NCI-H510A (cell line): ENCODE measurements at regions not wholly inside any gene's neighbourhood (a gene's known extent, or its start where the extent isn't known, plus 50 kb on each side); places are given as distances from the start of the nearest gene placed in this dataset.

ENCODE experiments used
- DNase-seq: peaks from one replicate; lab custom pipeline; 2025; lab: John Stamatoyannopoulos, UW

DNA sequence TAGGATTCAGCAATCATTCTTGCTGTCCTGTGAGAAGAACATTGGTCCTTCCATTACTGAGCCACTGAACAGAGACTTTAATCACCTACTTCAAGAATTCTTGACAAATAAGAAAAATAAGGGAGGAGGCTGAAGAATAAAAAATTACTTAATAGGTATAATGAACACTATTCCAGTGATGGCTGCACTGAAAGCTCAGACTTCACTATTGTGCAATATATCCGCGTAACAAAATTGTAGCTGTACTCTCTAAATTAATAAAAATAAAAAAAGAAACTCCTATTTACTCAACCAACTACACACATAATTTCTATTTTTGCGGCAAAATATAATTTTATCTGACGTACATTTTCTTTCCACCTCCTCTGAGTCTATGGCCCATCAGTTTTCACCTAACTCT is 2441.0 kb downstream of the PCDH7 start:
- no peak for DNase-seq

DNA sequence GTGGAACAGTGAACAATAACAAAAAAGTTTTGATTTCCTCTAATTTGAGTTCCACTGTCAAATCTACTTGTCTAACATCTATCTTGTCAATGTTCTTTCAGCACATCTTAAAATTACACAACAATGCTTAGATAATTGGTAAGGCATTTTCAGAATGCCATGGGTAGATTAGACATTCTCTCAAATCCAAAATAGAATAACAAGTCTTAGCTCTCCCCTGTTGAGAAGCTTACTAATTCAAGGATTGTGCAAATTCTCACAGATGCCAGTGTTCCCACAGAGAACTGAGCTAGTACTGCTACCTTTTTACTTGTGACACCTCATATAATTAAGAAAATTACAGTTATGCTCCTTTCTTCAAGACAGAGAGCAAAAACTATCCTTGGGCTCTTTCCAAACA is 2442.0 kb downstream of the PCDH7 start:
- no peak for DNase-seq

DNA sequence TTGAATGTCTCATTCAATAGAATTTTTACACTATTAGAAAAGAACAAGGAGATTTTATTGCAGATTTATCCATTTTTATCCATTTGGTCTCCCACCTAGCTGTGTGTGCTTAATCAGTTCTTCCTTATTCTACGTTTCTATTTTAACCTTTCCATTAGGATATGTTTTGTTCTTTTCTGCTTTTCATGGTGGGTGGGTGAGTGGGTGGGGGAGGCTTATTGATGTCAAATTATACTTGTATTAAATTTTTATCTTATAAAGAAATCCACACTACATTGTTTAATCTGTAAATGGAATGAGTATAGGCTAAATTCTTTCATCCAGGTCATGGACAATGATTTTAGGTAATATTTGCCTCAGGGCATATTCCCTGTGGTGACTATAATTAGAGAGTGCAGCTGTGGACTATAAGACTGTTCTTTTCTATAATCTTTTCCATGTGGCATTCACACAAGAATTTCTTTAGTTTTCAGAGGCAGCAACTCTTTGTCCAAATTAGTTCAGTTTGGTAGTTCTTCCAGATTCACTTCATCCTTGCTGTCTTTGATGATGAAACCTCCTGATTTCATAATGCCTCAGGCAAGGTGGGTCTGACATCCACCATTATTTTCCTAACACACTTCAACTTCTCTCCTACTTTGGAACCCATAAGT is 2451.8 kb downstream of the PCDH7 start:
- DNase-seq: no peak

DNA sequence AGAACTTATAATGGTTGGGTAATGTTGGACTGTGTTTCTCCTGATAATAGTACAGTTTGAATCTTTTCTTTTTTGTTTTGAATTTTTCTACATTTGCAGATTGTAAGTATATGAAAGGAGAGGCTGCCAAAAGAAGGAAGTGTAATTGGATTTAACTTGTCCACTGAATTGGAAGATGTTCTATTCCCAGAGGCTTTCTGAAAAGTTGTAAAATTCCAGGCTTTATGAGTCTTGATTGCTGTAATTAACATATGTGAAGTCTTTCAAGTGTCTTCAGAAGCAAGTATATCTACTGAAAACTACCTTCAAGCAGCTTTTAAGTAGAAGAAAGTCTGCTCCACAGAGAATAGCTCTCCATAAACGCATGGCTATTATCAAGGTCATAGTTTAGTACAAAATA is 2456.4 kb downstream of the PCDH7 start:
- no peak for DNase-seq

DNA sequence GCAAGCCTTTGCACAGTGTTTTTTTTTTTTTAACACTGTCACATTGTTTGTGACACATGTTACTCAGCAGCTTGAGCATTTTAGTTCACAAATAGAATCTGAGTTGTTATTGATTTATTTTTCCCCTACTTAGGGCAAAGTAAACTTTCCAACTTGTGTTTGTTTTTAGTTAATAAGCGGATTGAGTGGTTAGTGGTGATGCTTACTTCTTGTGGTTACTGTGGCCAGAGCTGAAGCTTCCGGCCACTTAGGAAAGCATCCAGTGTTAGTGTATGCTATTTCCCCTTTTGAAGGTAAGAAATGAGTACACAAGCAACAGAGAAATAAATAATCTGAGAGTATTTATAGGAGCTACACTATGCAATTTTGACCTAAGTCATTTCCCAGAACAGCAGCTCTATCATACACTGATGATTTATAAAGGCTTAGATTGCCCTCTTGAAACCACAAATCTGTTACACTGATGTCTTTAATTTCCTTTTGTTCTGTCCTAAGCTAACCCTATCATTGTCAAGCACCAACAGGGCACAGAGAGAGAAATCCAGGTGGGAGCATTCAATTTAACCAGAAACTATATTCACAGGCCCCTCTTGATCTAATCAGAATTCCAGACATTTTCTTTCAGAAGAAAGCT is 2464.6 kb downstream of the PCDH7 start:
- peak; percentile 12 for DNase-seq

- DNase-seq: no peak
Observed at GRCh38 chr4:33187035-33187434, 2466.9 kb downstream of the PCDH7 start.

DNA sequence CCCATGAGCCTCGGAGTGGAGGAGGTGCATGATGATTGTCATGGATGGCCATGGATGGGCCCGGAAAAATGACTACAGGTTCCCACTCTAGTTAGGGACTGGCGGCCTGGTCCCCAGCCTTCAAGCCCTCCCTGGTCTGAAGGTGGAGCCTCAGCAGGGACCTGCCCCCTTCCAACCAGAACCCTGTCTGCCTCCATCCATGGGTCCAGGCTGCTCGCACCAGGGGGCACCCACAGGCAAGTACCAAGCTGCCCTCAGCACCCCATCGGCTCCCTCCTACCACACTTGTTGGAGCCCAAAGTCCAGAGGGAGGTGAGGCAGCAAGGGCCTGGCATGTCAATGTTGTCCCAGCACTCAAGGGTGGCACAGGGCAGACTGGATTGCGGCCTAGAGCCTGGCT is 2468.6 kb downstream of the PCDH7 start:
- DNase-seq: no peak

DNA sequence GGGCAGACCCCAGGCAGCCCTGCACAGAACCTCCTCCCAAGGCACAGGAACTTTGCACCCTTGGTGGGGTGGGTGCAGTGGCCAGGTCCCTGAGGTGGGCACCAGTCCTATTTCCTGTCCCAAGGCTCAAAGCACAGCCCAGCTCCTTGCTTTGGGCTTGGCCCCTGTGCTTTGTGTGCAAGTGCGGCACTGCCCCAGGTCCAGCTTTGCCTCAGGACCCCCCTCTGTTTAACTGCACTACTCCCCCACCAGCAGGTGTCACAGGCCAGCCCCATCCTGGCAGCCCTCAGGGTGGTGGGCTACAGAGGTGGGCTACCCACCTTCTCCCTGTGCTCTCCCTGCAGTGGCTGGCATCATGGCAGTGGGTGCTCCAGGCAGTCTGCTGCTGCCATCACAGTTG is 2469.0 kb downstream of the PCDH7 start:
- DNase-seq: no peak

DNA sequence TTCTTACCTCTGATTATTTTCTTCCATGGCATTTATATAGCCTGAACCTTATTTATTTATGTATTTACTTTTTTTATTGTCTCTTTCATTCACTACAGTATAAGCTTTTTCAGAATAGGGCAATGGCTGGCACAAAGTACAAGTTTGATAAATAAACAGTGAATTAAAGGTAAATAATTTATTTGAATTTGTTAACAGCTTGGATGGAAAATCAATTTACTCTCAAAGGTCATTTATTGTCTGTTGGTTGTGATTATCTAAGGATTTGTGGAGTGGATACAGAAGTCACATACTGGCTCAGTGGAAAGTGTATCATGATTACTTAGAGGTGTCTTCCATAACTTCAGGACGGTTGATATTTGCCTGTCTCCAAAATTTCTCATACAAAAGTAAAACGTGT is 2472.9 kb downstream of the PCDH7 start:
- DNase-seq: no peak

DNA sequence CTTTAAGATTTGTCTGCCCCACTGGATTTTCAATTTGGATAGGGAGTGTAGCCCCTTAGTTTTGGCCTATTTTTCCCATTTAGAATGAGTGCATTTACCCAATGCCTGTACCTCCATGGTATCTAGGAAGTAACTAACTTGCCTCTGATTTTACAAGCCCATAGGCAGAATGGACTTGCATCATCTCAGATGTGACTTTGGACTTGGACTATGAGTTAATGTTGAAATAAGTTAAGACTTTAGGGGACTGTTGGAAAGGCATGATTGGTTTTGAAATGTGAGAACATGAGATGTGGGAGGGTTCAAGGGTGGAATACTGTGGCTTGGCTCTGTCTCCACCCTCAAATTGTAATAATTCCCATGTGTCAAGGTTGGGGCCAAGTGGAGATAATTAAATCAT is 2480.2 kb downstream of the PCDH7 start:
- no peak for DNase-seq

DNA sequence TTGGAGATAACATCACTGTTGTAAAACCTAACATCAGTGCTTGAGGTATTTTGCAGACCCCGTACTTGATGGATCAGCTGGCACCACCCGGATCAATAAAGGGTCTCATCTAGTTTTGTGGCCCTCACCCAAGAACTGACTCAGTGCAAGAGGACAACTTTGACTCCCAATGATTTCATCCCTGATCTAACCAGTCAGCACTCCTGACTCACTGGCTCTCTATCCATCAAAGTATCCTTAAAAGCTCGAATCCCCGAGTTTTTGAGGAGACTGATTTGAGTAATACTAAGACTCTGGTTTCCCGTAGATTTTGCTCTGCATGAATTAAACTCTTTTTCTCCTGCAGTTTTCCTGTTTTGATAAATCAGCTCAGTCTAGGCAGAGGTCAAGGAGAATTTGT is 2498.1 kb downstream of the PCDH7 start:
- no peak for DNase-seq

GRCh38 chr4:33226133-33226532 is 2506.0 kb downstream of the PCDH7 start:
- DNase-seq: no peak

GRCh38 chr4:33226783-33227182 is 2506.6 kb downstream of the PCDH7 start:
- no peak for DNase-seq

- no peak for DNase-seq
Observed at GRCh38 chr4:33255094-33255493, 2534.9 kb downstream of the PCDH7 start.

- no peak for DNase-seq
Observed at GRCh38 chr4:33255507-33255906, 2535.3 kb downstream of the PCDH7 start.

DNA sequence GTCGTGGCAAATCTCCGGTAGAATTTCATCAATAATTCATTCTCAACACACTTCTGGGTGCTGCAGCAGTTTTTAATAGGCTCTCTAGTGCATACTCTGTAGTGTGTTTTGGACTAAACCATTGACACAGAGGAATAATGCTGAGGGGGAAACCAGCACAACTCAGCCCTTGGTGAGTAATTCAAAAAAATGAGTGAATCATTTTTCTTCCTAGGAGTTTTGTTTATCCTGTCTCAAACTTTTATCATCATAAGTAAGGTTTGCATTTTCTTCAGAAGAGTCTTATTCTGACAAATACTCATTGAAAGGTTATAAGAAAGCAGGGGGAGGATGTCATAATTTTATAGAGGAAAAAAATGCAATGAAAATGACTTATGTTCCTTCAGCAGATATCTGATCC is 2542.7 kb downstream of the PCDH7 start:
- DNase-seq: no peak

DNA sequence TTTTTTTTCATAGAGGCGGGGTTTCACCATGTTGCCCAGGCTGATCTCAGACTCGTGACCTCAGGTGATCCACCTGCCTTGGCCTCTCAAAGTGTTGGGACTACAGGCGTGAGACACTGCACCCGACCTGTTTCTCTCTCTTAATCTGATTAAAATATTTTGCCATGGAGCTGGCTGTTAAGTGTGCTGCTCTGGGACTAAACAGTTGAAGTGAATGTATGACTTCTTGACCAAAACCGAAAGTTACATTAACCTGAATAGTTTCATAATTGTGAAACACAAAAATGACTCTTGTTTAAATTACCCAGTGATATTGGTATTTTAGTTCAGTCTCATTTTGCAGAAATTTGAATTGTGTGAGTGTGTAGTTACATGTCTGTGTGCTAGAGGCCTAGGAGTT is 2548.6 kb downstream of the PCDH7 start:
- no peak for DNase-seq

DNA sequence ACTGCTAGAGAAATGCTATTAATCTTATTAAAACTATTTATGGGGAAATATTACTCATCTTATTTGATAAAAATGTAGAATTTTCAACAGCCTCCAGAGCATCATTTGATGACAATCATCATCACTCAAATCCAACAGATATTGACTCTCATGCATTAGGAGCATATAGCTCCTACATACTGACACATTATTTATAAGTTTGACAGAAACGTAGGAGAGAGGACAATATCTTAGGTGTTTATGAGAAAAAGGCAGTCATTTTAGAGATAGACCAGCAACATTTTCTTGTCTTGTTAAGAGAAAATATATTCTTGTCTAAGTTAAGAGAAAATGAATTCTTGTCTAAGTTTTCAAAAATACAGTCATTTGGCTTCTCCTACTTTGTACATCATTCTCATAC is 2550.2 kb downstream of the PCDH7 start:
- DNase-seq: no peak

DNA sequence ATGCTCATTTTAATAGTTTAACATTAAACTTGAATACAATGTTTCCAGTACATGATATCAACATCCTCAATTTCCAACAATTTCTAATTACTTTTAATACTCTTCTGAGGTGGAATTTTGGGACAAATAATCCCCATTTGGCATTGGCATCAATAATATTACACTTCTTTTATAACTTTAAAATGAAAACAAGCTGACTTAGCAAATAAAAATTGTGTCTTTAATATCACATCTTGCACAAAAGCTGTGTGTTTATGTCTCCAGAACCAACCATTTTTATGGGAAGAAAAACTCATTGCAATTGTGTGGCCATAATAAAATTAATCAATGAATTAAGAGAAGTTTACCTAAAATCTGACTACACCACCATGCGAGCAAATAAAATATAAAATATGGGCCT is 2552.6 kb downstream of the PCDH7 start:
- DNase-seq: no peak

DNA sequence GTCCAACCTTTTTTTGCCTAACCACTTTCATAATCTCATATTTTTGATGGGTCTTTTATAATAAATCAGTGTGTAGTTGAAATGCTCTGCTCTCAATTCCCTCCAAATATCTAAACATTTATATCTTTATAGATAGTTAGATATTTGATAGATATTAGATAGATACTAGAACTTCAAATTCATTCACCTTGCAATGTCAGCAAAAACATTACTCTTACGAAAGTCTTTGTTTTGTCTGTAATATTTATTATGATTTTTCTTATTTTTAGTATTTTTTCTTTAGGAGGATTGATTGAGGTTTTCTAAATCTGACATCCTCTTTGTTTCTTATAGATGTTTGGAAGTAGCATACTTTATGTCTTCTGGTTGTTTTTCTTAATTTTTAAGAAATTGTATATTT is 2563.6 kb downstream of the PCDH7 start:
- DNase-seq: no peak

DNA sequence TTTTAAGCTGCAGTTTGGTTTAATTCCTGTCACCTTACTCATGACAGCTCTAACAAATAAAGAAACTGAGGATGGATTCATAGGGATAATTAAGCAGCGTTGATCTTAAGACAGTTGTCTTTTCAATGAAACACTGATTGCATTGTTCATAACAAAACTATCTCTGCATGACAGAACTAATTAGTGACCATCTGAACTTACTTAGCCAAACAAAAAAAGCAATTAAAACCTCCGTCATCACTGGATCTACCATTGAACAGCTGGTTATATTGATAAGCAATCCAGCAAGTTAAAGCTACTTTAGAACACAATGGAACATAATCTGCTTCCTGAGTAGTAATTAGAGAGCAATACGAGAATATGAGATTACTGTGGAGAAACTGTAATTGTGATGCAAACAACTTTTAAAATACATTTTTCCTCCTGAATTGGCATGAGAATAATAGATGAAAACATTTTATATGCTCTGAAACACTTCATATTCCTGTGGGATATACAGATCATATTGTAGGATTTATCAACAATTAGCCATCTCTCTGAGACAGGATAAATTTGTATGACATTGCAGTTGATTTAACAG is 2576.8 kb downstream of the PCDH7 start:
- no peak for DNase-seq

GRCh38 chr4:33302321-33302720 is 2582.2 kb downstream of the PCDH7 start:
- DNase-seq: no peak

DNA sequence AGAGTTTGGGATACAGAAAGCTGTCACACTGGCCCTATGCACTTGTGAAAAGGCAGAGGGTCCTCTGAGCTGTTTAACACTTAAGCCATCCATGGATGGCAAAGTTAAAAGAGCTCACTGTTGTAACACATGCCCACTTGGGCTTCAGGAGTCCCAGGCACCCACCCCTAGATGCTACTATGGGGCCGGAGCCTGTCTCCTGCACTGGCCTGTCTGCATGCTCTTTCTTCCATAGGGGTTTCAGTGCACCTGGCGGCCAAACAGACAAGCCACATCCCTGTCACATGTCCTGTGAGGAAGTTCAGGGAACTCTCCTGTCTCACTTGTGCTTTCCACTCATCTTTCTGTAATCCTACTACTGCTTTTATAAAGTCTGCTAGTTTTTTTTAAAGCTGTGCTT is 2586.0 kb downstream of the PCDH7 start:
- DNase-seq: no peak

- DNase-seq: no peak
Observed at GRCh38 chr4:33316033-33316432, 2595.9 kb downstream of the PCDH7 start.
